ENCODE measurements at regions not wholly inside any gene's neighbourhood (a gene's known extent, or its start where the extent isn't known, plus 50 kb on each side); places are given as distances from the start of the nearest gene placed in this dataset.
"Not testable (repeated sequence)": the region's sequence is repeated elsewhere in the genome, so short reads cannot be mapped to it uniquely, and the experiment has no call there.

DNA sequence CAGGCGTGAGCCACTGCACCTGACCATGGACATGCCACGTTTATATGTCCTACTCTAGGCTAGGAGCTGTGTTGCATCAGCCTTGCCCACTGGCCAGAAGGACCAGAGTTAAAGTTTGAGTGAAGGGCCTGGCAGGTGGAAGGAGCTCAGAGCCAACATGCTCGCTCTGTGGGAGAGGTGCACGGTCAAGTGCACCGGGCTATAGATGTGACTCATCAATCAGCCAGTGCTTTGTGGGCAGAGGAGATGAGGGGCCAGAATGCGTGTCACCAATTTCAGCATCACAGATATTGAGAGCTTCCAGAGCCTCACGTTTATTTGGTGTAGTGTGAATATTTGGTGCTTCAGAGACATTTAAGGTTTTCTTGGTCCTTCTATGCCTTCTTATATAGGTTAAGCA lies 137.3 kb upstream of the KBTBD8 start:
- no peak for DNase-seq

DNA sequence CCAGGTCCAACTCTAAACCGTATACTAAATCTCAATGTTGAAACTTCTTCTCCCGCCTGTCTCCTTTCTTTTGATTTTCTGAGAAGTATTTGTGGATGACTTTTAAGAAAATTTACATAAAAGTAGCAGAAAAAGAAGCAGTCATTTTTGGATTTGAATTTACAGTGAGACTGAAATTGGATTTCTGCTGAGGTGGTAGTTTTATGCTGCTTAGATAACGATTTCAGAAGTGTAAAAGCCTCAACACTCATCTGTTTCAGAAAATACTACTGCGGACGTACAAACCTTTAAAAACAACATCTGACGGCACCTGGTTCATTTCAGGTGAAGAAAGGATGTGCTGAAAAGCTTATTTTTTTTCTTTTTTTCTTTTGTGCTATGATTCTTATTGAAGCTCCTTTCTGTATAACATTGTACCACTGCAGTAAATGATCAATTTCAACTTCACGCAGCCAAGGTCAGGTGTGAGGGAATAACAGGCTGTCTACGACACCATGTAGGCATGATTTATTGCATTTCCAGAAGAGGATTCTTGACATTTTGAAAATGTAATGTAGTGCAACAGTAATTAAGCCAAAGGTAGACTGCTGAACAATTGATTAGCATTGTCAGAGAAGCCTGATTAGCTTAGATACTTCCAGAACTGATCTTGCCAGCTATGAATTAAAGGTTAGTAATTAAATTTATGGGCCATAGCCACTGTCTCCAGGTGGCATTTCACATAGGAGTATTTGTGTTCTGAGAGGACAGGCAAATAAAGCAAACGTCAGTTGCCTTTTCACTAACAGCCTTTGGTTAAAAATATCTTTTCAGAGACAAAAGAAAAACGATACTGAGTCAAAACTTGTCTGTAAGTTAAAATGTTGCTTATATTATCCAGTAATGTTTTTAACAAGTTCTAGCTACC lies 134.6 kb upstream of the KBTBD8 start:
- DNase-seq = peak; percentile 65

DNA sequence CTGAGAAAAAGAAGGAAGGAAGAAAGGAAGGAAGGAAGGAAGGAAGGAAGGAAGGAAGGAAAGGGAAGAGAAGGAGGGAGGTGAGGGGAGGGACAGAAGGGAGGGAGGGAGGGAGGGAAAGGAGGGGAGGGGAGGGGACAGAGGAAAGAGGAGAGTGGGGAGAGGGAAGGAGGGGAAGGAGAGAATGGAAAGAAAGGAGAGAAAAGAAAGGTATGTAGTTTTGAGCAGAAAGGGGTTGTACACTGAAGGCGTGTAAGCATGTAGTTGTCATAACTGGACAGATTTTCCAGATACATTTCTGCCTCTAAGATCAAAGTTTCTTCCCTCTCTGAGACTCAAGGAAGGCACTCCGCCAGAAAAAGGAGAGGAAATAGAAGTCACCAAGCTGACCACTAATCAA lies 113.4 kb upstream of the KBTBD8 start:
- DNase-seq = no peak

DNA sequence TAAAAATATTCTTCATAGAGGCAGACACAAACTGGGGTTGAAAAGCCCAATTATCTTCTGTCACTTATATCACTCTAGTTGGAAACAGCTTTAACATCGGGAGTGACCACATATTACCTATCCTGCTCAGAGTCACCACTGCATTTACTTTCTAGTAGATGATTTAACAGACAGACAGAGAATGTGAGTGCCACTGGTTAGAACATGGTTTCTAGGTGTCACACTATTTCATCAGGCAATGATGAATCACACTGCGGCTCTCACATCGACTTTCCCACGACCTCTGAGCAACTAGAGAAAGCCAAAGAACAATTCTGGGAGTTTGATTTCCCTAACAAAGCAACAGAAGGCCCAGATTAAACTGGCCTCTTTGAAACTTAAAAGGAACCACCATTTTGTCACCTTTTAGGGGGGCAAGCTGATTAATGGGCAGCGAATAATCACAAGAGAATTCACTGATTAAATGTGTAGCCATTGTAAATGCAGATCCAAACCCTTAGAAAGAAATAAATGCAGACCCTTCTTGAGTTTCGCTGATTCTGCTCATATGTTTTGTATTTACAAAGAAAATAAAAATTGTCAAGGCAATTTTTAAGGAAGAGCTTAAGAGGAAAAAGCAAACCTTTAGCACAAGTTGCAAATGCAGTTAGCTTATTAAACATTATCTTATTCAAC lies 112.6 kb upstream of the KBTBD8 start:
- no peak for DNase-seq

DNA sequence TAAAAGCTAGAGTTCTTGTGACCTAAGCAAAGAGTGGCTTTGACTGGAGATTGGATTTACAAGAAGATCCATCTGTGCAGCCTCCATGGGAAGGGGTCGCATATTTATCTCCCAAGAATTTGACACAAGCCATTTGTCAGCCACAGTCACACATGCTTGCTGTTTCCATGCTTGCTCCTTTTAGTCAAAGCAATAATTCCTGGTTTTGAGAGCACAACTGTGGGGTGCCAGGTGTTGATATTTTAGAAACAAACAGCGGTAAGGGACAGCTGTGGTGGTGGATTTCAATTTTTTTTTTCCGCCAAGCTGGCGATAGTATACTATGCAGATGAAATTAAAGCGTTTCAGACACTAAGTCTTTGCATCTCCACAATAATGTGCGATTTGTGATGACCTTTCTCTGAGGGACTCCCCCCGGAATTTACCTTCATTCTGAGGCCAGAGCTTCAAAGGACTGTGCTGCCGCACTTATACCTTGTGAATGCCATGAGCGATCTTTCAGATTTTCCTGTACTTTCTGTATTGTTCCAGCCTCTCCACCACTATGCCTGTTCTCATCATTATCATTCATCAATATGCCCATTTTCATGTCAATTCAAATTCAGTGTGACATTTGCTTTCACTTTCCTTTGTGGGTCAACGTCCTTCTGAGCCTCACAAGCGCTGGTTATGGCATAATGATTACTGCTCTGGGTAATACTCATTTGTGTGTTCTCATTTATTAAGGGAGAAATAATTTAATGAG lies 108.2 kb upstream of the KBTBD8 start:
- DNase-seq = no peak

DNA sequence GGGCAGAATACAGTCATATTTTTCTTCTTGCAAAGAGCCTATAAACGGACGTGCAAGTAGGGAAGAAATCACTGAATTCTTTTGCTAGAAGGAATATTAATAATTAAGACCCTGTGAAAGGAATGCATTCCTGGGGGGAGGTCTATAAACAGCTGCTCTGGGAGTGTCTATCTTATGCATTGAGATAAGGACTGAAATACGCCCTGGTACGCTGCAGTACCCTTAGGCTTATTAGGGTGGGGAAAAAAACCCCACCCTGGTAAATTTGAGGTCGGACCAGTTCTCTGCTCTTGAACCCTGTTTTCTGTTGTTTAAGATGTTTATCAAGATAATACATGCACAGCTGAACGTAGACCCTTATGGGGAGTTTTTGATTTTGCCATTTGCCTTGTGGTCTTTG lies 100.0 kb upstream of the KBTBD8 start:
- no peak for DNase-seq

DNA sequence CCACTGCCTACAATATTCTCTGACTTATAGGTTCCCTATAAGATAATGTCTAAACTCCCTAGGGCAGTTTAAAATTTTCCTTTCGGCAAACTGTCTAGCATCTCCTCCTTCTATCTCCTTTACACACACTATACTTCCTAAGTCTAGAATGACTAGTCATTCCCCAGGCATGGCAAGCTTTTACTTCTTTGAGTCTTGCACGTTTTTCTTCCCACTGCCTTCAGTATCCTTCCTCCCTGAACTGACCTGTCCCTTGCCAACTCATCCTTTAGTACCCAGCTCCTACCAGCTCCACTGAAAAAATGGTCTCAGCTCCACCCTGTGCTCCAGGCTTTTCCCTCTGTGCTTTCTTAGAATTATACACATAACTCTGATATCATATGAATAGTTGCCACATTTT lies 93.8 kb upstream of the KBTBD8 start:
- DNase-seq = no peak

DNA sequence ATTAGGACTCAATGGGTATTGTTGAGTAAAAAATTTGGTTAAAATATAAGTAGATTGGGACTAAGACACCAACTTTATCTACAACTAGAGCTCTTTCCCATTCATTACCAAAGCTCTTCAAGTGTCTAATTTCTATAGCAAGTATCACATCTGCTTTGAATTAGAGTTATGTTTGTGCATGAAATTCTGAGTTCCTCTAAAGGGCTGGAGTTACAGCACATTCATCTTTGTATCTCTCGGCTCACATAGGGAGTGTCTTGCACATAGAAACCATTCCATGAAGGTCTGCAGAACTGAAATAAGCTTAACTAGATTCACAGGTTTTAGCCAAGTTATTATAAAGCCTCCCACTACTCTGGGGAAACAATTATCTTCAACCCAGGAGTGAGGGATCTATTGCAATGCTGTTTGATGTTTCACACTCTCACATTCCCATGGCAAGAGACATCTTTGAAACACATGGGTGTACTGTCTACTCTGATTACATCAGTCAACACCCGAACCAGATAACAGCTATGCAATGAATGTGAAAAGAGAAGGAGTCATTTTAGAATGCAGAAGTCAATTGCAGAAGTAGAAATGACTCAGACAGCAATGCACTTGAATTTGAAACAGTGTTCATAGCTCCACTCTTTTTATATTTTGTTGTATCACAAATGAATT lies 93.1 kb upstream of the KBTBD8 start:
- DNase-seq = no peak

DNA sequence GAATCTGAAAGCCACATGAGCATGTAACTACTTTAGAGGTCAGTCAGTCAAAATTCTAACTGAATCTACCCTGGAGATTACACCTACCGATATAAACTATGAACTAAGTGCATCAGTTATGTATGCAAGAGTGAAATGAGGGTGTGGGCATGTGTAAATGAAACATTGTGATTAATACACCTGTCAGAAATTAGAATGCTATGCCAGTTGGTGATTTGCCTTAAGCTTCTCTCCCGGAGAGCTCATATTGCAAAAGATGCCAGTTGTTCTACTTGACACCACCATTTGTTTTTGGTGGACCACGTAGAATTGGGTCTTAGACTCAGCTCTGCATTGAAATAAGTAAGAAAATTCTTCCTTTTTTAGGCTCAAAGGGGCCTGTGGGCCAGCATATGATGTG lies 91.0 kb upstream of the KBTBD8 start:
- no peak for DNase-seq

DNA sequence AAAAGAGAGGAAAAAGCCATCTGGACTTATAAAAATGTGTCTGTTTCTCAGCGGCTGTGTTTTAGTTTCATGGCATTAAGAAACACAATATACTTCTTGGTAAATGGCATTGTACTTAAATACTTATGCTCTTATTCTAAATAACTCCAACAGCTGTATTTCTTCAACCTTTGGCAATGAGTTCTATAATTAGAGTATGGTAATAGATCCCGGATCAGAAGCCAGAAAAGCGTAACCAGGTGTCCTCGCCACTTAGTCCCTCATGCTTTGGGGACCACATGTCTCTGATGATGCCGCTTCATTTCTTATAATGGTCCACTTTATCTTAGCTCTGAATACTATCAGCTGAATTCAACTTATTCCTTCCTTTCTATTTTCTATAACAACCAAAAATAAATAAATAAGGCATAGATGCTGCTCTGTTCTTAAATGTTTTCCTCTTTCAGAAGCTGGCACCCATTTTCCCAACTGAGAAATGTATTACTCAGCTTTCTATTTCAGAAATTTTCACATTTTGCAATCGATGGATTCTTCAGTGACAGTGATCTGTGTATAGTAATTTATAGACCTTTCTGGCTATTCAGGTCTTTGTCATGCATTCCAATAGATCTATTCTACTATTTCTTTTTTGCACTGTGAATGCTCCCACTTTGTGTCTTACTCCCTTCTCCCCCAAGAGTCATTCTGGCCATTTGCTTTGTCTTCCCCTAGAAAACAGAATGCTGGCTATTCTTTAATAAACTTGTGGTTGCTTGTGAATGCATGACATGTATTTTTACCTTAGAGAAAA lies 87.6 kb upstream of the KBTBD8 start:
- no peak for DNase-seq

DNA sequence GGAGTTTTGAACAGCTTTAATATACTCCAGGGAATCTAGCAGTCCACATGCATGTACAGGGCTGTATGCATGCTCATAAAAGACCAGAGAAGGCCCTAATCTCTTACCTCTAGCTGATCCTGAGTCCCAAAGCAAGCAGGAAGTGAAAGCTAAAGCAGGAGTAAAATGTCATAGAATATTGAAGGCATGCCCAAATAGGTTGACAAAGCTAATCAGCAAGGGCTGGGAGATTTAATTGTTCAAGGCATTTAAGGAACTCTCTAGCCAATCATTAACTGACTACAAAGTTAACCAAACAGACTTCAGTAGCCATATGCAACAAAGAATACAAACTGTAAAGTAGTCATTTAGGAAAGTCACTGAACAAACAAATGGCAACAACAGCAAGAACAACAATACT lies 85.8 kb upstream of the KBTBD8 start:
- DNase-seq = no peak

DNA sequence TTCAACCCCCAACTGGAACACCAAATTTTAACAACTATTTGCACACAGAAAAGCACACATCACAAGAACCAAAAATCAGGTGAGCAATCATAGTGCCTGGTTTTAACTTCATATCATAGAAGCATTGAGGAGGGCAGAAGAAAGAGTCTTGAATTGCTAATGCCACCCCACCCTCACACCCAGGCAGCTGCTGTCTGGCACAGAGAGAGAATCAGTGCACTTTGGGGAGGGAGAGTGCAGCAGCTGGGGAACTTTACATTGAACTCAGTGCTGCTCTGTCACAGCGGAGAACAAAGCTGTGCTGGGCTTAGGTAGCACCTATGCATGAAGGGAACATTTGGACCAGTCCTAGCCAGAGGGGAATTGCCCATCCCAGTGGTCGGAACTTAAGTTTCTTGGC lies 76.0 kb upstream of the KBTBD8 start:
- no peak for DNase-seq

DNA sequence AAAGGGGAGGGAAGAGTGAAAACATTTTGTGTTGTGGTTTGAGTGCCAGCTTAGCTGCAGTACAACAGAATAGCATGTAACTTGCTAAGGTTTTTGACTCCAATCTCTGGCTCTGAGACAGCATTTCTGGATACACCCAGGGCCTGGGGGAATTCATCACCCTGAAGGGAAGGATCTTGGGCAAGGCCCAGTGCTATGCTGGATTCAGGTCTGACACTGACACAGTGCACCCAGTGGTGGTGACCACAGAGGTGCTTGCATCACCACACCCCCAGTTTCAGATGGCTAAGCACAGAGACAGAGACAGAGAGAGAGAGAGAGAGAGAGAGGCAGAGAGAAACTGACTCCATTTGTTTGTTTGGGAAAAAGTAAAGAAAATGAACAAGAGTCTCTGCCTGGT lies 74.1 kb upstream of the KBTBD8 start:
- DNase-seq = no peak

DNA sequence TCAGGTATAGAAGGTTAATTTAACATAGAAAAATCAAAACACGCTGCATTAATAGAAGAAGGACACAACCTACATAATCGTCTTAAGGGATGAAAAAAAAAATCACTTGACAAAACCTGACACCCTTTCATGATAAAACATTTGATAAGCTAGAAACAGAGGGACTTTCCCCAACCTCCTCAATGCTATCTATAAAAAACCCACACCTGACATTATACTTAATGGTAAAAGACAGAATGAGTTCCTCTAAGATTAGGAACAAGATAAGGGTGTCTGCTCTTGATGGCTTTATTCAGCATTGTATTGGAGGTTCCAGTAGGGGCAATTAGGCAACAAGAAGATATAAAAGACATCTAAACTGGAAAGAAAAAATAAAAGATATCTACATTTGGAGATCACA lies 69.9 kb upstream of the KBTBD8 start:
- DNase-seq = no peak

DNA sequence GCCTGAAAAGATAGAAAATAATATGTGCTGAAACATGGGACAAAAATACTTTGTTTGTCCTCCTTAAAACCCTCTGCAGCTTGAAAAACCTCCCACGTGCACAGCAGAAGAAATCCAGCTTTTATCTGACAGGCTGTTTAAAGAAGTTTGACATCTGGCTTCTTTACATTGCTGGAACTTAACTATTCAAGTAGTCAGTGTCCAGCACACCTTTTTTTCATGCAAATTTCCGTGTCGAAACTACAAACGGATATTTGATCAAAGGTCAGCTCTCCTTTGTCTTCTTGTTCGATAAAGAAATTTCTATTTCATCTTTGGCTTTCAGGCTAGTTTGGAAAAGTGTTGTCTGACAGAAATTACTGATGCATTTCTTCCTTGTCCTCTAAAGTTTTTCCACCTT lies 66.8 kb upstream of the KBTBD8 start:
- DNase-seq = no peak

DNA sequence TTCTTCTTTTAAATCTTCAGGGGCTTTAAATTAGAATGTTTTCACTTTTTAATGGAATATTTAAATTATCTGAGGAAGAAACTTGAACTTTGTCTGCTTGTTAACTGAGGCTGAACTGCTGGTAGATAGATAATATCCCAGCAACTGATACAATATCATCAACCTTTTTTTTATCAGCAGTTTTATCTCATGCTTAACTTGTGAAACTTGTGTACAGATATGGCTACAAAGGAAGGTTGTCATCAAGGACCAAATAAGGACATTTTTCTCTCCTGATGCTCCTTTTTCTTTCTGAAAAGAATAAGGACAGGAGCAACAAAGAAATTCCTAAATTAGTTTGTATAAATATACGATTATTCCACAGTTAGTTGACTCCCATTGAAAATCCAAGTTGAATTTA lies 66.4 kb upstream of the KBTBD8 start:
- DNase-seq = no peak

DNA sequence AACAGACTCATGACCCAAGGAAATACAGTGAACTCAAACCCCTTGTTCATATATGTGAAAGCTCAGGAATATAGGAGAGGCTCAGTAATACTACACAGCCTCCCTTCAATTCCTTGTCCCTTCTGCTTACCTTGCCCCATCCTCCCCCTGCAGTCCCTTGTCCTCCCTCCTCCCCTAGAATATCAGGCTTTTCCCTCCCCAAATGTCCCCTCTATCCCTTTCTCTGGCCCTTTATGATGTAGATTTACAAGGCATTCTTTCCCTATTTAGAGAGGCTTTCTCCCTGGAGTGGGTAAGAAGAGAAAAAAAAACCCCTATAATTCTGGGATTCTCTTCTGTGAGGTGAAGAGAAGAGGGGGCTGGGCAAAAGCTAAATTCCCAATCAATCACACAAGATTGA lies 64.9 kb upstream of the KBTBD8 start:
- DNase-seq = no peak

DNA sequence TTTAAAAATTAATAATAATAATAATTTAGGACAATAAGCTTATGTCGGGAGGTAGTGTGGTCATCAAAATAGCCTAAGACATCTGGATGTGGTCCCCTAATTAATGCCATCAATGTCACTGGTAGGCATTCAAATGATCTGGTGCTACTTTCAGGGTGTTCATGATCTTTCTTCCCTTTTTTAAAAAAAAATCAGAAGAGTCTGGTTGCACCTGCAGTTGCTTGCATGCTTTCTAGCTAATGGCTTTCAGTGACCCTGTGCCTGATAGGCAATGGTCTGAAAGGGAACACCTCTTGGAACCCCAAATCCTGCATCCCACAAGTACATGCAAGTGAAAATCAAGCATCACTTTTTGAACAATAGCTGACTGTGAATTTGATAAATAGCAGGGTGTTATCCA lies 64.1 kb upstream of the KBTBD8 start:
- DNase-seq = no peak

DNA sequence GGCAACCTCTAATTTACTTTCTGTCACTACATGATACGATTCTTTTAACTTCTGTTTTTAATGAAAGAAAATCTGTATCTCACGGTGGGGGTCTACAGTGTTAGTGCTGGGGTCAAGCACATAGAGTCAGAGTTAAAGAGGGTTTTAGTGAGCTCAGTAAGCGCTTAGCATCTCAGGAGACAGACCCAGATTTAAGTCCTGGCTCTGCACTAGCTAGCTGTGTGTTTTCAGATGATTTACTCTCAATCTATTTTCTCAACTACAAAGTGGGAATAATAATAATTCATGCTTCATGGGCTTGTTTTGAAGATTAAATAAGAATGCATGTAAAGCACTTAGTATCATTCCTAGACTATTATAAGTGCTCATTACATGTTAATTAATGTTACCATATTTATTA lies 63.4 kb upstream of the KBTBD8 start:
- DNase-seq = no peak

DNA sequence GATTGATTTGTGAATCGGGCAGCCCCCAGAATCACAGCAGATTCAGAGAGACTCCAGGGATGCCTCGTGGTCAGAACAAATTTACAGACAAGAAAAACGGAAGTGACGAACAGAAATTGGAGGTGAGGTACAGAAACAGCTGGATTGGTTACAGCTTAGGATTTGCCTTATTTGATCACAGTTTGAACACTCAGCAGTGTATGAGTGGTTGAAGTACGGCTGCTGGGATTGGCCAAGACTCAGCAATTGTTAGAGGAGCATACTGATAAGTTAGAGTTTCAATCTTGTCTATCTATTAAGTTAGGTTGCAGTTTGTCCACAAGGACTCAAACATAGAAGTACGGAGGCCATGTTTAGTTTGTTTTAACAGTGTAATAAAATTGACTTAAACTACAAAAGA lies 61.1 kb upstream of the KBTBD8 start:
- DNase-seq = not testable (repeated sequence)

DNA sequence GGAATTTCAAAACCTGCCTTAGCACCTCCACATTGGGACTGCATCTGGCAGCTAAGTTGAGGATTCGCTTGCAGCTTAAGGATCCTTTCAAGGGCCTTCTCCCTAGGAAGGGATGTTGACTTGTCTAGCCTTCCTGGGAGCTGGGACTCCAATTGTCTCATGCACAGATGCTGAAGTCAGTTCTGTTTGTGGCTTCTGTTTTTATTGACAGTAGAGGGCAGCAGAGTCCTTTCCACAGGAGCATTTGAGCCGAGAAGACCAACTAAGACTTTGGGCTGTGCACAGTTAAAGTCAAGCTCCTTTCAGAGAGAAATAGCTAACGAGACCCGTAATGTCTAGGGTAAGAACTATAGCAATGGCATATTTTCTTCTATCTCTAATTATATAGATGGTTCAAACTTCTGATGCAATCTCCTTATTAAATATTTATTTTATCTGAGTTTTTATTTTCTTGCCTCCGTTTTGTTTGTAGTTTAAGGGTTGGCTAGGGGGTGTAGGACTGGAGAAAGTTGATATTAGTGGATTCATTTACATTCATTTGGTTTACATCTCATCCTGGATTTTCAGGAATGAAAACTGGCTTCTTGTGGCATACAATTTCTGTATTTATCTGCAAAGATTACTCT lies 59.7 kb upstream of the KBTBD8 start:
- DNase-seq = peak; percentile 66

DNA sequence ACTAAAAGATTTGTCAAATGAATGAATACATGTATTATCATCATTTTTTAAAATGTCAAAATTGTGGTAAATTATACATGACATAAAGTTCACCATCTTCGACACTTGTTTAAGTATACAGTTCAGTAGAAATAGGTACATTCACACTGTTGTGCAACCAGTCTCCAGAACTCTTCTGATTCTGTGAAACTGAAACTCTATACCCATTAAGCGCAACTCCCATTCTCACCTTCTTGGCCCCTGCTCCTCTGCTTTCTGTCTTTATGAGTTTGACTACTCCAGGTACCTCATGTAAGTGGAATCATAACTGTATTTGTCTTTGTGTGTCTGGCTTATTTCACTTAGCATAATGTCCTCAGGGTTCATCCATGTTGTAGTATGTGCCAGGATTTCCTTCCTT lies 50.1 kb upstream of the KBTBD8 start:
- DNase-seq = no peak
